ENCODE measurements at regions not wholly inside any gene's neighbourhood (a gene's known extent, or its start where the extent isn't known, plus 50 kb on each side); places are given as distances from the start of the nearest gene placed in this dataset.

DNA sequence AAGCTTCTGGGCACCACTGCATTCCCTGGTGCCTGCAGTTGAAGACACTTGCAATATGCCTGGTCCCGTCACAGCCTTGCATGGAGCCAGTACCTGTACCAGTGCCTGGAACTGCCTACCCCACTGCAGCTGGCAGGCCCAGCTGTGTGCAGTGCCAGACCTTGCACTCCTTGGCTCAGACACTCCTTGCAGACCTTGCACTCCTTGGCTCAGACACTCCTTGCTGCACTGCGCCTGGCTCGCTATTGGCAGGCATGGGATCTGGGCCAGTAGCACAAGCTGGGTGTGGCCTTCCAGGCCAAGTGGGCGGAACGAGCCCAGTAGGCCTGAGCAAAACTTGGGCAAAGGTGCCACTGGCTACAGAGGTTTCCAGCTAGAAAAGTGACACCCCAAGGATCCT is 1189.1 kb downstream of the GRIK2 start:
- no peak for DNase-seq (ENCODE audit: extremely low spot score)
- intact Hi-C loops (cut with DNase I) = no loop called here
- peaks cover 0 to 8% (median 5%) of the 10 kb centered on the region in 4 donors for H3K9me3 ChIP-seq
- no peak overlapping the region for H3K4me3 ChIP-seq
- no peak overlapping the region for H3K27ac ChIP-seq (replicated peaks in 1 of 4)
- no peaks in the 10 kb centered on the region for H3K27me3 ChIP-seq
- H3K36me3 ChIP-seq = no peaks in the 10 kb centered on the region
- TF ChIP-seq EP300 (IDR thresholded peaks at IDR 0.05) = no peak
- no peak for TF ChIP-seq POLR2AphosphoS5 (IDR thresholded peaks at IDR 0.05)
- no peak for TF ChIP-seq POLR2A (IDR thresholded peaks at IDR 0.05; ENCODE audit: low read depth)
- TF ChIP-seq CTCF (IDR thresholded peaks at IDR 0.05) = no peak
- 87% methylated on average over 5 of the region's 5 CpGs for WGBS
- no peaks in the 10 kb centered on the region for H3K4me1 ChIP-seq

GRCh38 chr6:102581378-102582124 is 1188.0 kb downstream of the GRIK2 start:
- H3K27me3 ChIP-seq = no peaks in the 10 kb centered on the region
- intact Hi-C loops (cut with DNase I) = no loop called here
- H3K36me3 ChIP-seq = no peaks in the 10 kb centered on the region
- H3K9me3 ChIP-seq = peaks cover 0 to 8% (median 5%) of the 10 kb centered on the region in 4 donors
- TF ChIP-seq CTCF (IDR thresholded peaks at IDR 0.05) = no peak
- no peak for TF ChIP-seq POLR2A (IDR thresholded peaks at IDR 0.05; ENCODE audit: low read depth)
- no peak for TF ChIP-seq POLR2AphosphoS5 (IDR thresholded peaks at IDR 0.05)
- TF ChIP-seq EP300 (IDR thresholded peaks at IDR 0.05) = no peak
- no peak for DNase-seq (ENCODE audit: extremely low spot score)
- no peak overlapping the region for H3K4me3 ChIP-seq
- H3K4me1 ChIP-seq = no peaks in the 10 kb centered on the region
- H3K27ac ChIP-seq (replicated peaks in 1 of 4) = no peak overlapping the region
- WGBS = 93% methylated on average over 9 of the region's 11 CpGs

- intact Hi-C loops (cut with DNase I) = no loop called here
- Histone ChIP-seq H3K27me3 (no peaks in the 10 kb centered on the region), H3K9me3 (no peaks in the 10 kb centered on the region), H3K36me3 (no peaks in the 10 kb centered on the region), H3K4me1 (no peaks in the 10 kb centered on the region), H3K27ac (replicated peaks in 1 of 4) (no peak overlapping the region), H3K4me3 (no peak overlapping the region)
- TF ChIP-seq POLR2A (IDR thresholded peaks at IDR 0.05; ENCODE audit: low read depth) (no peak), POLR2AphosphoS5 (IDR thresholded peaks at IDR 0.05) (no peak), CTCF (IDR thresholded peaks at IDR 0.05) (no peak)
- no peak for DNase-seq (ENCODE audit: extremely low spot score)
- WGBS = 71% methylated on average over 2 of the region's 2 CpGs
Measured at GRCh38 chr6:102571236-102571908, 1177.9 kb downstream of the GRIK2 start.

- Histone ChIP-seq H3K27me3 (no peaks in the 10 kb centered on the region), H3K27ac (replicated peaks in 1 of 4) (no peak overlapping the region), H3K9me3 (no peaks in the 10 kb centered on the region), H3K4me3 (no peak overlapping the region), H3K36me3 (no peaks in the 10 kb centered on the region), H3K4me1 (no peaks in the 10 kb centered on the region)
- intact Hi-C loops (cut with DNase I) = no loop called here
- no peak for DNase-seq (ENCODE audit: extremely low spot score)
- TF ChIP-seq EP300 (IDR thresholded peaks at IDR 0.05) (no peak), CTCF (IDR thresholded peaks at IDR 0.05) (no peak), POLR2AphosphoS5 (IDR thresholded peaks at IDR 0.05) (no peak), POLR2A (IDR thresholded peaks at IDR 0.05; ENCODE audit: low read depth) (no peak)
- WGBS = 50% methylated on average over 1 of the region's 1 CpG
Measured at GRCh38 chr6:102562713-102563112, 1169.2 kb downstream of the GRIK2 start.

All from esophagus muscularis mucosa (tissue), 4 donors.